MM.1S (cell line): ENCODE measurements at regions not wholly inside any gene's neighbourhood (a gene's known extent, or its start where the extent isn't known, plus 50 kb on each side); places are given as distances from the start of the nearest gene placed in this dataset.

Source experiments
- DNase-seq: peaks from one replicate; pipeline ENCODE4 v3.0.0-alpha.2; 2015
- H2AFZ ChIP-seq: fragments of 300-600 bp; sonication (generic); 2 replicates; pipeline ENCODE4 v1.6.0; 2016; ENCODE audit warnings: antibody characterized with exemption, low read length
- H3F3A ChIP-seq: fragments of 300-600 bp; sonication (generic); 2 replicates; pipeline ENCODE4 v1.6.1; 2016; ENCODE audit warnings: mild to moderate bottlenecking, antibody characterized with exemption, low read length, moderate library complexity, mixed read lengths; ENCODE audit not compliant: insufficient read depth
- H3K27ac ChIP-seq: fragments of 300-600 bp; sonication (generic); 2 replicates; pipeline ENCODE4 v1.5.1; 2016; ENCODE audit warnings: mild to moderate bottlenecking, low read length
- H3K27me3 ChIP-seq: fragments of 300-600 bp; sonication (generic); replicated peaks from 2 replicates; pipeline ENCODE4 v1.6.0; 2016; ENCODE audit warnings: low read length; ENCODE audit not compliant: insufficient read depth
- H3K36me3 ChIP-seq: fragments of 300-600 bp; sonication (generic); replicated peaks from 2 replicates; pipeline ENCODE4 v1.6.1; 2016; ENCODE audit warnings: mild to moderate bottlenecking, low read length, mixed read lengths; ENCODE audit not compliant: insufficient read depth
- H3K4me1 ChIP-seq: fragments of 300-600 bp; sonication (generic); 2 replicates; pipeline ENCODE4 v1.6.1; 2016; ENCODE audit warnings: low read length, mixed read lengths
- H3K4me2 ChIP-seq: fragments of 300-600 bp; sonication (generic); 2 replicates; pipeline ENCODE4 v1.6.0; 2016; ENCODE audit warnings: low read depth, low read length
- H3K4me3 ChIP-seq: fragments of 300-600 bp; sonication (generic); 2 replicates; pipeline ENCODE4 v1.5.1; 2016; ENCODE audit warnings: low read length, mixed read lengths
- H3K79me2 ChIP-seq: fragments of 300-600 bp; sonication (generic); 2 replicates; pipeline ENCODE4 v1.6.1; 2016; ENCODE audit warnings: mixed run types, low read length, mixed read lengths
- H3K9ac ChIP-seq: fragments of 300-600 bp; sonication (generic); 2 replicates; pipeline ENCODE4 v1.6.1; 2016; ENCODE audit warnings: low read length, mixed read lengths
- H3K9me2 ChIP-seq: fragments of 300-600 bp; sonication (generic); replicated peaks from 2 replicates; pipeline ENCODE4 v1.6.1; 2016; ENCODE audit warnings: mild to moderate bottlenecking, low read length, mixed read lengths; ENCODE audit not compliant: insufficient read depth
- H3K9me3 ChIP-seq: fragments of 300-600 bp; sonication (generic); replicated peaks from 2 replicates; pipeline ENCODE4 v1.6.1; 2016; ENCODE audit warnings: mild to moderate bottlenecking, low read length, mixed read lengths; ENCODE audit not compliant: insufficient read depth
- H4K20me1 ChIP-seq: fragments of 300-600 bp; sonication (generic); 2 replicates; pipeline ENCODE4 v1.6.1; 2016; ENCODE audit warnings: mild to moderate bottlenecking, low read length, moderate library complexity, mixed read lengths; ENCODE audit not compliant: insufficient read depth
- EZH2 ChIP-seq: fragments of 300-600 bp; sonication (generic); optimal IDR thresholded peaks from 2 replicates; pipeline ENCODE3; 2017; ENCODE audit warnings: low read depth, mild to moderate bottlenecking, antibody characterized with exemption, low read length, mixed read lengths
- EZH2phosphoT487 ChIP-seq: fragments of 300-600 bp; sonication (generic); IDR thresholded peaks from 2 replicates; pipeline ENCODE4 v1.6.1; 2018; ENCODE audit warnings: antibody characterized with exemption, low read length
- TF ChIP-seq, protein P1 (sequence below): fragments of 300-600 bp; sonication (generic); IDR thresholded peaks from 2 replicates; pipeline ENCODE4 v1.5.1; 2016; ENCODE audit warnings: antibody characterized with exemption, low read length, mixed read lengths

DNA sequence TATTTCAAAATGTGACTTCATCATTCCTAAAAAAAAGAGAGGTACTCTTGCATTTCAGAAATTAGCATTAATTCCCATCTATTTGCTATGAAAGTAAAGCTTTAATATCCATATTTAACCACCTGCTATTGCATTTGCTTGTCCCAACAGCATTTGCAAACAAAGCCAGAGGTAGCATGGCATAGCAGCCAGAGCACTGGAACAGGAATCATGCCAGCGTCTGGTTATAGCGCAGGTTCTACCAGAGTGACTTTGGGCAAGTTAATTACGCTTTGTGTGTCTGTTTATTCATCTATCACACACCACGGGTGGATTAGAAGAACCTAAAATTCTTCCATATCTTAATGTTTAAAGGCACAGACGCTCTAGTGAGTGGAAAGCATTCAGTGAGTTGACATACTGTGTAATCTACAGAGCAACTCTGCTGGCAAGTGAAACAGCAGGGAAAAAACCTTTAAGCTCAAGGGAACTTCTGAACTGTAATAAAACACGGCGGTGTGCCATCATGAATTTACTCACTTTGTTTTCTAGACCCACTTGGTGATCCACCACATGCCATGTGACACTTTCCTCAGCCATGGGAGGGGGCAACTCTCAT, 76.6 kb upstream of the QRFPR start:
- Histone ChIP-seq H3K4me2 (no peak overlapping the region), H3K4me3 (no peak overlapping the region), H3F3A (no peaks in the 10 kb centered on the region), H3K9ac (no peak overlapping the region), H3K27me3 (no peaks in the 10 kb centered on the region), H2AFZ (no peak overlapping the region), H3K27ac (no peak overlapping the region), H4K20me1 (no peaks in the 10 kb centered on the region), H3K9me3 (no peaks in the 10 kb centered on the region), H3K9me2 (no peaks in the 10 kb centered on the region), H3K79me2 (no peaks in the 10 kb centered on the region), H3K4me1 (no peaks in the 10 kb centered on the region), H3K36me3 (no peaks in the 10 kb centered on the region)
- TF ChIP-seq, protein P1, sequence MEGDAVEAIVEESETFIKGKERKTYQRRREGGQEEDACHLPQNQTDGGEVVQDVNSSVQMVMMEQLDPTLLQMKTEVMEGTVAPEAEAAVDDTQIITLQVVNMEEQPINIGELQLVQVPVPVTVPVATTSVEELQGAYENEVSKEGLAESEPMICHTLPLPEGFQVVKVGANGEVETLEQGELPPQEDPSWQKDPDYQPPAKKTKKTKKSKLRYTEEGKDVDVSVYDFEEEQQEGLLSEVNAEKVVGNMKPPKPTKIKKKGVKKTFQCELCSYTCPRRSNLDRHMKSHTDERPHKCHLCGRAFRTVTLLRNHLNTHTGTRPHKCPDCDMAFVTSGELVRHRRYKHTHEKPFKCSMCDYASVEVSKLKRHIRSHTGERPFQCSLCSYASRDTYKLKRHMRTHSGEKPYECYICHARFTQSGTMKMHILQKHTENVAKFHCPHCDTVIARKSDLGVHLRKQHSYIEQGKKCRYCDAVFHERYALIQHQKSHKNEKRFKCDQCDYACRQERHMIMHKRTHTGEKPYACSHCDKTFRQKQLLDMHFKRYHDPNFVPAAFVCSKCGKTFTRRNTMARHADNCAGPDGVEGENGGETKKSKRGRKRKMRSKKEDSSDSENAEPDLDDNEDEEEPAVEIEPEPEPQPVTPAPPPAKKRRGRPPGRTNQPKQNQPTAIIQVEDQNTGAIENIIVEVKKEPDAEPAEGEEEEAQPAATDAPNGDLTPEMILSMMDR = no peak
- no peak for TF ChIP-seq EZH2
- TF ChIP-seq EZH2phosphoT487 = no peak
- no peak for DNase-seq

DNA sequence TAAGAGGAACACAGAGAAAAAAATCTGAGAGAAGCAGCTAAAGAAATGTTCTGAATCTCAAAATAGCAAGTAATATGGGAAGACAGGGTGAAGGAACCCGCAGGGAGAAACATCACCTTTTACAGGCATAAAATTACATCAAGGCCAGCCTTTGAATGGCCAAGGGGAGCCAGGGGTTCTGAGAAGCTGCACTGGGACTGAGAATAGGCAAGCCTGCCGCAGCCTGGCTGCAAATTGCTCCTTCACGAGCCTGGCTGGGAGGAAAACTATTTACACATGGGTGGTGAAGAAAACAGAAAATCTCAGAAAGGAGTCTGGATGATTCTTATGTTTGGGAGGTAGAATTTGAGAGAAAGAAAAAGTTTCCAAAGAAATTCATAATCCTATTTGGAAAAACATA, 74.5 kb upstream of the QRFPR start:
- H3K79me2 ChIP-seq = no peaks in the 10 kb centered on the region
- H3K4me3 ChIP-seq = no peak overlapping the region
- no peak overlapping the region for H3K9ac ChIP-seq
- H3K9me3 ChIP-seq = no peaks in the 10 kb centered on the region
- no peak for TF ChIP-seq EZH2phosphoT487
- TF ChIP-seq, protein P1 = no peak
- no peak for TF ChIP-seq EZH2
- no peaks in the 10 kb centered on the region for H3K9me2 ChIP-seq
- no peak overlapping the region for H2AFZ ChIP-seq
- H3F3A ChIP-seq = no peaks in the 10 kb centered on the region
- H3K4me2 ChIP-seq = no peak overlapping the region
- no peaks in the 10 kb centered on the region for H4K20me1 ChIP-seq
- no peak overlapping the region for H3K27ac ChIP-seq
- DNase-seq = no peak
- no peaks in the 10 kb centered on the region for H3K27me3 ChIP-seq
- no peaks in the 10 kb centered on the region for H3K36me3 ChIP-seq
- no peaks in the 10 kb centered on the region for H3K4me1 ChIP-seq

DNA sequence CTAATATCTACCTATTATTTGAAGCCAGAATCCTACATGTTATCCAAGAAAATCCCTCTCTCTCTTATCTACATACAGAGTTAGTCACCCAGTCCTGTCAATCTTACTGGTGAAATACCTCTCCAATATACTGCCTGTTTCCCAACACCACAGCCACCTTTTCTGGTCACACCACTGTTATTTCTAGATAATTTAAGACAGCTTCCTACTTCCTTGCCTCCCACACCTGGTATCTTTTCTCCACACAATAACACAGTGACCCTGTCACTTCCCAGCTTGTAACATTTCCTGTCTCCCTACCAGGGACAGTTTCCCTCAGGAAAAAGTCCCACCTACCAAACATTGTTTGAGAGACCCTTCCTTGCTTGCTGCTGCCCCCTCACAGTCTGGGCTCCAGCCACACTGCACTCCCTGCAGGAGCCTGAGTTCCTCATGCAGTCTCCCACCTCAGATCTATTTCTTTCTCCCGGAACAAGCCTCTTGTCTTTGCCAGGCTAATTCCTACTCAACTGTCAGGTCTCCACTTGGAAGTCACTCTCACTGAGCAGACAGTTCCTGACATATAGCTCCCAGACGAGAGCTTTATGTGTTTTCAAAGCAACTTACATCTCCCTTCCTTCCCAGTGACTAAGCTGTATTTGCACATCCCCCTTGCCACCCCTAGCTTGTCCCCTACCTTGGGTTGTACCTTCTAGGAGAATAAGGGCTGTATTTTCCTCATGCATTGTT, 73.6 kb upstream of the QRFPR start:
- DNase-seq = no peak
- Histone ChIP-seq H3K27me3 (no peaks in the 10 kb centered on the region), H2AFZ (no peak overlapping the region)

More for the DNA sequence above, 73.6 kb upstream of the QRFPR start:
- Histone ChIP-seq H3K4me1 (no peaks in the 10 kb centered on the region), H3K27ac (no peak overlapping the region), H3K4me3 (no peak overlapping the region), H3K9ac (no peak overlapping the region), H3F3A (no peaks in the 10 kb centered on the region), H3K79me2 (no peaks in the 10 kb centered on the region), H3K9me3 (no peaks in the 10 kb centered on the region), H3K9me2 (no peaks in the 10 kb centered on the region), H4K20me1 (no peaks in the 10 kb centered on the region), H3K4me2 (no peak overlapping the region), H3K36me3 (no peaks in the 10 kb centered on the region)
- TF ChIP-seq EZH2phosphoT487 = no peak
- no peak for TF ChIP-seq EZH2
- TF ChIP-seq, protein P1 = no peak
